Mesenchymal stem cell (in vitro differentiated cells and primary cell): ENCODE measurements at regions not wholly inside any gene's neighbourhood (a gene's known extent, or its start where the extent isn't known, plus 50 kb on each side); places are given as distances from the start of the nearest gene placed in this dataset.

Experiments used
- DNase-seq: peaks from one replicate; pipeline ENCODE4 v3.0.0-alpha.2; 2013
- H2AFZ ChIP-seq: one replicate; pipeline ENCODE4 v1.6.1; 2013; ENCODE audit warnings: low read depth, mild to moderate bottlenecking, control low read depth, inconsistent platforms, low read length, moderate library complexity
- H2AK5ac ChIP-seq: 2 replicates; pipeline ENCODE4 v1.6.1; 2013; ENCODE audit warnings: low read length, moderate library complexity, mild to moderate bottlenecking, inconsistent platforms; ENCODE audit not compliant: severe bottlenecking
- H2BK120ac ChIP-seq: one replicate; pipeline ENCODE4 v1.6.1; 2013; ENCODE audit warnings: low read depth, mild to moderate bottlenecking, inconsistent platforms, low read length, moderate library complexity
- H2BK12ac ChIP-seq, 2 experiments: one replicate each; pipeline ENCODE4 v1.6.1; 2013; ENCODE audit warnings: inconsistent platforms in 2 of 2, low read length in 2 of 2, mild to moderate bottlenecking in 2 of 2, moderate library complexity in 2 of 2, control low read depth in 1 of 2
- H2BK15ac ChIP-seq: one replicate; pipeline ENCODE4 v1.6.1; 2013; ENCODE audit warnings: mild to moderate bottlenecking, low read depth, inconsistent platforms; ENCODE audit not compliant: poor library complexity, severe bottlenecking
- H2BK5ac ChIP-seq: 2 replicates; pipeline ENCODE4 v1.6.1; 2013; ENCODE audit warnings: low read depth, mild to moderate bottlenecking, low read length, control low read depth, inconsistent platforms; ENCODE audit not compliant: poor library complexity, severe bottlenecking
- H3K14ac ChIP-seq, 2 experiments: one replicate each; pipeline ENCODE4 v1.6.1; 2013; ENCODE audit warnings: inconsistent platforms in 2 of 2, low read length in 2 of 2, control low read depth in 1 of 2, mild to moderate bottlenecking in 1 of 2, moderate library complexity in 1 of 2
- H3K18ac ChIP-seq, 2 experiments: one replicate each; pipeline ENCODE4 v1.6.1; 2013; ENCODE audit warnings: inconsistent platforms in 2 of 2, low read length in 2 of 2, control low read depth in 1 of 2, low read depth in 1 of 2, mild to moderate bottlenecking in 1 of 2
- H3K23ac ChIP-seq, 2 experiments: one replicate each; pipeline ENCODE4 v1.6.1; 2013; ENCODE audit warnings: inconsistent platforms in 2 of 2, low read length in 2 of 2, mild to moderate bottlenecking in 2 of 2, moderate library complexity in 2 of 2, control low read depth in 1 of 2
- H3K27ac ChIP-seq: 2 replicates; pipeline ENCODE4 v1.5.1; 2013; ENCODE audit warnings: mild to moderate bottlenecking, moderate library complexity, low read length, control low read depth, inconsistent platforms; ENCODE audit not compliant: poor library complexity, severe bottlenecking
- H3K27me3 ChIP-seq, 2 experiments: 2 replicates each; pipeline versions ENCODE4 v1.6.1 to v1.7.0; 2013; ENCODE audit warnings: low read length in 2 of 2, mild to moderate bottlenecking in 2 of 2, moderate library complexity in 2 of 2, control low read depth in 1 of 2, inconsistent platforms in 1 of 2; ENCODE audit not compliant: control insufficient read depth in 1 of 2, insufficient read depth in 1 of 2
- H3K36me3 ChIP-seq, 2 experiments: 2 replicates each; pipeline versions ENCODE4 v1.6.1 to v1.7.0; 2013; ENCODE audit warnings: low read length in 2 of 2, control low read depth in 1 of 2, inconsistent platforms in 1 of 2, low read depth in 1 of 2, mild to moderate bottlenecking in 1 of 2; ENCODE audit not compliant: insufficient read depth in 2 of 2, control insufficient read depth in 1 of 2
- H3K4ac ChIP-seq, 2 experiments: one replicate each; pipeline ENCODE4 v1.6.1; 2013; ENCODE audit warnings: inconsistent platforms in 2 of 2, low read length in 2 of 2, mild to moderate bottlenecking in 2 of 2, moderate library complexity in 2 of 2, control low read depth in 1 of 2, low read depth in 1 of 2
- H3K4me1 ChIP-seq: 2 replicates; pipeline ENCODE4 v1.6.1; 2013; ENCODE audit warnings: low read depth, low read length, control low read depth; ENCODE audit not compliant: control insufficient read depth, insufficient read depth
- H3K4me2 ChIP-seq: 2 replicates; pipeline ENCODE4 v1.6.1; 2013; ENCODE audit warnings: low read length, mild to moderate bottlenecking, inconsistent platforms; ENCODE audit not compliant: poor library complexity, severe bottlenecking
- H3K4me3 ChIP-seq, 2 experiments: 2 replicates each; pipeline versions ENCODE4 v1.5.1 to v1.7.0; 2013; ENCODE audit warnings: low read length in 2 of 2, mild to moderate bottlenecking in 2 of 2, control low read depth in 1 of 2, low read depth in 1 of 2; ENCODE audit not compliant: insufficient read depth in 1 of 2
- H3K79me1 ChIP-seq: replicated peaks from 2 replicates; pipeline ENCODE4 v1.6.1; 2013; ENCODE audit warnings: mild to moderate bottlenecking, control low read depth, low read length, inconsistent platforms; ENCODE audit not compliant: poor library complexity, severe bottlenecking
- H3K9ac ChIP-seq: 2 replicates; pipeline ENCODE4 v1.7.0; 2013; ENCODE audit warnings: mild to moderate bottlenecking, low read length, moderate library complexity
- H3K9me3 ChIP-seq: 2 replicates; pipeline ENCODE4 v1.7.0; 2013; ENCODE audit warnings: mild to moderate bottlenecking, low read length; ENCODE audit not compliant: control insufficient read depth
- H4K8ac ChIP-seq: one replicate; pipeline ENCODE4 v1.6.1; 2013; ENCODE audit warnings: inconsistent platforms, mild to moderate bottlenecking, low read length, moderate library complexity
- H4K91ac ChIP-seq: one replicate; pipeline ENCODE4 v1.6.1; 2013; ENCODE audit warnings: mild to moderate bottlenecking, low read length, inconsistent platforms
- WGBS: methylation state at CpG from one replicate; pipeline ENCODE4 v1.1.7; 2013; ENCODE audit warnings: mixed read lengths; 5-methylcytosine and 5-hydroxymethylcytosine counted together

DNA sequence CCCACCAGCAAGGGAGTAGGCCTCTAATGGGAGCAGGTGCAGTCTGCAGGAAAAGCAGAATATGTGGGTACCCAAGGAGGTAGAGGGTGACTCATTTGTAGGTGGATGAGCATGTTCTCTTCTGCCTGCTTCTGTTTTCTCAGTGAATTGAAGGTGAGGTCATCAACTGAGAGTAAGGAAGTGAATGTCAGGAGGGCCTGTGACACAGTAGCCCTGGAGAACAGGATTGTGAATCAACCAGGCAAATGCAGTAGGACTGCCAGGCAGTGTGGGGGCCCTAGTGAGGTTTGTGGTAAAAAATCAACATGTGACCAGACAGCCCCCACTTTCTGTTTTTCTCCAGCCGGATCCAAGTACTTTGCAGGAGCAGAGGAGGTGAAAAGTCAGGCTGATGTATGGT, 150.5 kb upstream of the SOX9 start:
- no peak overlapping the region for H4K91ac ChIP-seq
- no peak overlapping the region for H3K4ac ChIP-seq
- no peak overlapping the region for H2BK120ac ChIP-seq
- peaks cover 2% of the 10 kb centered on the region for H3K4me1 ChIP-seq
- H2AFZ ChIP-seq: no peak overlapping the region
- no peak overlapping the region for H3K27ac ChIP-seq
- no peaks in the 10 kb centered on the region for H3K79me1 ChIP-seq
- DNase-seq: no peak
- no peak overlapping the region for H2BK5ac ChIP-seq
- H3K4me2 ChIP-seq: no peak overlapping the region
- no peaks in the 10 kb centered on the region for H3K36me3 ChIP-seq
- H3K14ac ChIP-seq: no peak overlapping the region
- no peak overlapping the region for H3K23ac ChIP-seq
- H3K9ac ChIP-seq: no peak overlapping the region
- 89% methylated on average over 1 of the region's 1 CpG for WGBS
- no peak overlapping the region for H2BK12ac ChIP-seq
- no peak overlapping the region for H2AK5ac ChIP-seq
- H2BK15ac ChIP-seq: no peak overlapping the region
- H3K27me3 ChIP-seq: no peaks in the 10 kb centered on the region
- no peaks in the 10 kb centered on the region for H3K9me3 ChIP-seq
- no peak overlapping the region for H3K4me3 ChIP-seq
- H4K8ac ChIP-seq: no peak overlapping the region
- no peak overlapping the region for H3K18ac ChIP-seq

DNA sequence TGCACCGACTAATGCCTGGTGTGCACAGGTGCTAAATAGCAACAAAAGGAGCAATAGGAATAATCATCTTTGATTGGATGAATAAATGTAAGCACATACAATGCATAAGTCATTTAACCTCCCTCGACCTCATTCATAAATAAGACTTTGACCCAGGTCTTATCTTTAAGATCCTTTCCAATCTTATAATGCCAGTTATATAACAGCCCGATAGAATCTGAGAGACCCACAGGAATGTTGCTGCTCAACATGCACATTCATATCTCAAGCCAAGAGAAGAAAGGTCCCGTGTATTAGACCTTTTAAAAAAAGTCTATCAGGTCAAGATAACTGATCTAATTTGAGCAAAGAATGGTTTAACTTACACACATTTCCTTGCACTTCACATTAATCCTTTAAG, 146.8 kb upstream of the SOX9 start:
- no peak overlapping the region for H3K18ac ChIP-seq
- H2BK120ac ChIP-seq: no peak overlapping the region
- peaks cover 2% of the 10 kb centered on the region for H3K4me1 ChIP-seq
- no peak overlapping the region for H3K9ac ChIP-seq
- H3K4me3 ChIP-seq: no peak overlapping the region
- no peak overlapping the region for H3K27ac ChIP-seq
- H3K14ac ChIP-seq: no peak overlapping the region
- no peak overlapping the region for H2BK12ac ChIP-seq
- no peaks in the 10 kb centered on the region for H3K36me3 ChIP-seq
- H3K4me2 ChIP-seq: no peak overlapping the region
- no peak overlapping the region for H2BK15ac ChIP-seq
- no peak overlapping the region for H3K23ac ChIP-seq
- H2AFZ ChIP-seq: no peak overlapping the region
- no peak overlapping the region for H2AK5ac ChIP-seq
- 86% methylated on average over 4 of the region's 4 CpGs for WGBS
- no peaks in the 10 kb centered on the region for H3K27me3 ChIP-seq
- no peaks in the 10 kb centered on the region for H3K9me3 ChIP-seq
- no peak overlapping the region for H2BK5ac ChIP-seq
- DNase-seq: no peak
- H3K79me1 ChIP-seq: no peaks in the 10 kb centered on the region
- H4K91ac ChIP-seq: no peak overlapping the region
- no peak overlapping the region for H4K8ac ChIP-seq
- no peak overlapping the region for H3K4ac ChIP-seq

- H3K18ac ChIP-seq: no peak overlapping the region
- no peak overlapping the region for H3K14ac ChIP-seq
- H4K91ac ChIP-seq: no peak overlapping the region
- no peak overlapping the region for H3K4me2 ChIP-seq
- no peak overlapping the region for H2BK120ac ChIP-seq
- H3K9ac ChIP-seq: peak overlapping the region; percentile 94
- no peak overlapping the region for H2BK5ac ChIP-seq
- H3K4me1 ChIP-seq: peaks cover 1% of the 10 kb centered on the region
- DNase-seq: no peak
- no peak overlapping the region for H2BK15ac ChIP-seq
- no peaks in the 10 kb centered on the region for H3K79me1 ChIP-seq
- 75% methylated on average over 13 of the region's 13 CpGs for WGBS
- no peak overlapping the region for H4K8ac ChIP-seq
- no peak overlapping the region for H3K23ac ChIP-seq
- peak overlapping the region in 1 of 2 experiments; percentile 80 for H3K4me3 ChIP-seq
- no peaks in the 10 kb centered on the region for H3K27me3 ChIP-seq
- no peaks in the 10 kb centered on the region for H3K36me3 ChIP-seq
- H2AFZ ChIP-seq: peak overlapping the region; percentile 16
- no peaks in the 10 kb centered on the region for H3K9me3 ChIP-seq
- H2AK5ac ChIP-seq: no peak overlapping the region
- no peak overlapping the region for H2BK12ac ChIP-seq
- no peak overlapping the region for H3K4ac ChIP-seq
- no peak overlapping the region for H3K27ac ChIP-seq
Observed at GRCh38 chr17:71975331-71975801, 145.5 kb upstream of the SOX9 start.

GRCh38 chr17:71976011-71976649, 144.7 kb upstream of the SOX9 start:
- H3K9me3 ChIP-seq: no peaks in the 10 kb centered on the region
- no peak overlapping the region for H3K4me2 ChIP-seq
- no peaks in the 10 kb centered on the region for H3K36me3 ChIP-seq
- H3K27me3 ChIP-seq: no peaks in the 10 kb centered on the region
- no peak overlapping the region for H2BK12ac ChIP-seq
- no peak overlapping the region for H3K4ac ChIP-seq
- peak overlapping the region; percentile 94 for H3K9ac ChIP-seq
- no peak overlapping the region for H3K23ac ChIP-seq
- peak; percentile 77 for DNase-seq
- H2BK120ac ChIP-seq: no peak overlapping the region
- no peak overlapping the region for H3K27ac ChIP-seq
- no peaks in the 10 kb centered on the region for H3K79me1 ChIP-seq
- H4K8ac ChIP-seq: no peak overlapping the region
- H2BK5ac ChIP-seq: no peak overlapping the region
- H2BK15ac ChIP-seq: no peak overlapping the region
- no peak overlapping the region for H4K91ac ChIP-seq
- H2AFZ ChIP-seq: no peak overlapping the region
- H3K14ac ChIP-seq: no peak overlapping the region
- H3K4me3 ChIP-seq: peak overlapping the region in 1 of 2 experiments; percentile 80
- H3K18ac ChIP-seq: no peak overlapping the region
- H2AK5ac ChIP-seq: no peak overlapping the region
- WGBS: 68% methylated on average over 11 of the region's 15 CpGs
- H3K4me1 ChIP-seq: no peaks in the 10 kb centered on the region
